ENCODE measurements at regions not wholly inside any gene's neighbourhood (a gene's known extent, or its start where the extent isn't known, plus 50 kb on each side); places are given as distances from the start of the nearest gene placed in this dataset.

DNA sequence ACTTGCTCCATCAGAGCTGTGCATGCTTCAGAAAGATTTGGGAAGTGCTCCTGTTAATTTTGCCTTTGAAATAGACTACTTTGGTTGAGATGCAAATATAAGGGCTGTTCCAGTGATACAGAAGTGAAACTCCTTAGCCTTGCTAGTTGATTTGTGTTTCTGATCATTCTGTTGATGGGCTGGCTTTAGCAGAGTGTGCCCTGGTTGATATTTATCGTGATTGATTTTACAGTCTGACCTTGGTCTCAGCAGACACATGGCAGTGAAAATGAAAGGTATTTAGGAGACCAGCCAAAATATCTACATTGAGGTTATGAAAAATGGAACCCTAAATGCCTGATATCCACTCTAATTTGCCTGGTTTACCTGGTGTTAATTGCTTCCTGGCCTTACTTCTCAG is 122.1 kb upstream of the CEP162 start:
- TF ChIP-seq TAF1 (IDR thresholded peaks at IDR 0.05; ENCODE audit: low read depth) = no peak
- TF ChIP-seq CEBPB (IDR thresholded peaks at IDR 0.05) = no peak
- TF ChIP-seq RAD21 (IDR thresholded peaks at IDR 0.05; ENCODE audit: low read depth) = no peak
- no peak for TF ChIP-seq USF1 (IDR thresholded peaks at IDR 0.05)
- no peak for TF ChIP-seq TCF12 (IDR thresholded peaks at IDR 0.05; ENCODE audit: low read depth)
- TF ChIP-seq REST (IDR thresholded peaks at IDR 0.05; ENCODE audit: low read depth) = no peak
- TF ChIP-seq, protein P1, sequence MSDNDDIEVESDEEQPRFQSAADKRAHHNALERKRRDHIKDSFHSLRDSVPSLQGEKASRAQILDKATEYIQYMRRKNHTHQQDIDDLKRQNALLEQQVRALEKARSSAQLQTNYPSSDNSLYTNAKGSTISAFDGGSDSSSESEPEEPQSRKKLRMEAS (IDR thresholded peaks at IDR 0.05) = no peak
- TF ChIP-seq NFIC (IDR thresholded peaks at IDR 0.05) = no peak
- no peak for TF ChIP-seq ZBTB7A (IDR thresholded peaks at IDR 0.05; ENCODE audit: low read depth)
- no peak for TF ChIP-seq EP300 (IDR thresholded peaks at IDR 0.05; ENCODE audit: borderline replicate concordance)
- no peak for TF ChIP-seq YY1 (IDR thresholded peaks at IDR 0.05; ENCODE audit: low read depth)
- no peak for TF ChIP-seq CREB1 (IDR thresholded peaks at IDR 0.05; ENCODE audit: low read depth)
- no peak for TF ChIP-seq EGR1 (IDR thresholded peaks at IDR 0.05)
